Gastroesophageal sphincter (tissue), 4 donors: ENCODE measurements at regions not wholly inside any gene's neighbourhood (a gene's known extent, or its start where the extent isn't known, plus 50 kb on each side); places are given as distances from the start of the nearest gene placed in this dataset.

Source experiments
- ATAC-seq: fragments of 150-250 bp; one replicate; pipeline ENCODE4 v1.9.1; 2016; ENCODE audit warnings: mild to moderate bottlenecking, moderate library complexity
- H3K27ac ChIP-seq, 4 donors: fragments of 200-600 bp; sonication (generic) in 3 of 4; 1 replicate in 3 of 4; 2 replicates in 1 of 4; pipeline ENCODE4 v1.5.1; 2016 to 2019
- H3K27me3 ChIP-seq: fragments of 200-600 bp; sonication (generic); one replicate; pipeline ENCODE4 v1.5.1; 2019
- H3K36me3 ChIP-seq, 2 donors: fragments of 200-600 bp; sonication (generic); one replicate each; pipeline ENCODE4 v1.5.1; 2019; ENCODE audit warnings: control low read depth in 1 of 2
- H3K4me1 ChIP-seq, 3 donors: fragments of 200-600 bp; sonication (generic); 1 replicate in 2 of 3; 2 replicates in 1 of 3; pipeline ENCODE4 v1.5.1; 2016 to 2019; ENCODE audit warnings: control low read depth in 2 of 3
- H3K4me3 ChIP-seq, 2 donors: fragments of 200-600 bp; sonication (generic); one replicate each; pipeline ENCODE4 v1.5.1; 2019; ENCODE audit warnings: mild to moderate bottlenecking in 1 of 2, moderate library complexity in 1 of 2
- H3K9me3 ChIP-seq, 3 donors: fragments of 200-600 bp; sonication (generic); one replicate each; pipeline ENCODE4 v1.5.1; 2017 to 2019; ENCODE audit warnings: control low read depth in 2 of 3
- CTCF ChIP-seq, 4 experiments: fragments of 200-600 bp in 2 of 4; fragments of 450-650 bp in 2 of 4; sonication (generic) in 1 of 4; IDR thresholded peaks; one replicate each; pipeline ENCODE4 v1.5.1; 2017 to 2019; ENCODE audit warnings: antibody characterized with exemption in 4 of 4, mild to moderate bottlenecking in 2 of 4, moderate library complexity in 2 of 4
- EP300 ChIP-seq: sonication (generic); formaldehyde crosslinking; IDR thresholded peaks from one replicate; pipeline ENCODE4 v1.6.1; 2017; ENCODE audit warnings: antibody characterized with exemption, mild to moderate bottlenecking
- POLR2A ChIP-seq, 2 donors: fragments of 450-650 bp; IDR thresholded peaks; one replicate each; pipeline ENCODE4 v1.6.1; 2017; ENCODE audit warnings: antibody characterized with exemption in 2 of 2, mild to moderate bottlenecking in 2 of 2, moderate library complexity in 1 of 2
- POLR2AphosphoS5 ChIP-seq: sonication (generic); formaldehyde crosslinking; IDR thresholded peaks from one replicate; pipeline ENCODE4 v1.6.1; 2017; ENCODE audit warnings: antibody characterized with exemption
- WGBS, 2 donors: methylation state at CpG; one replicate each; pipeline ENCODE4 v1.1.5; 2018; ENCODE audit warnings: low coverage in 1 of 2; 5-methylcytosine and 5-hydroxymethylcytosine counted together

- Histone ChIP-seq H3K9me3 (peaks cover 0 to 10% (median 0%) of the 10 kb centered on the region in 3 donors), H3K4me3 (no peak overlapping the region), H3K27me3 (no peaks in the 10 kb centered on the region), H3K36me3 (no peaks in the 10 kb centered on the region), H3K4me1 (no peaks in the 10 kb centered on the region), H3K27ac (no peak overlapping the region)
- TF ChIP-seq POLR2AphosphoS5 = no peak
- WGBS, 2 donors = 52 to 68% methylated on average over 2 of the region's 2 CpGs
- ATAC-seq = no peak
These were observed 515.3 kb downstream of the RMST start for GRCh38 chr12:97977870-97978405.

- no peak for ATAC-seq
- Histone ChIP-seq H3K27ac (no peak overlapping the region), H3K36me3 (no peaks in the 10 kb centered on the region), H3K4me3 (no peak overlapping the region), H3K27me3 (no peaks in the 10 kb centered on the region), H3K4me1 (peaks cover 0 to 6% (median 0%) of the 10 kb centered on the region in 3 donors), H3K9me3 (peaks cover 0 to 3% (median 0%) of the 10 kb centered on the region in 3 donors)
- 87 to 93% methylated on average over 3 of the region's 3 CpGs for WGBS, 2 donors
- TF ChIP-seq POLR2AphosphoS5 (no peak), CTCF (IDR thresholded peaks at IDR 0.05) (no peak), EP300 (no peak), POLR2A (IDR thresholded peaks at IDR 0.05) (no peak)
These were observed 520.1 kb downstream of the RMST start for GRCh38 chr12:97982684-97983083.

GRCh38 chr12:97983796-97984195, 521.2 kb downstream of the RMST start:
- 79 to 88% methylated on average over 3 of the region's 3 CpGs for WGBS, 2 donors
- no peaks in the 10 kb centered on the region for H3K36me3 ChIP-seq
- H3K27me3 ChIP-seq = no peaks in the 10 kb centered on the region
- ATAC-seq = no peak
- H3K4me1 ChIP-seq = peaks cover 0 to 6% (median 0%) of the 10 kb centered on the region in 3 donors
- TF ChIP-seq POLR2AphosphoS5 (no peak), EP300 (no peak), POLR2A (IDR thresholded peaks at IDR 0.05) (no peak), CTCF (IDR thresholded peaks at IDR 0.05) (no peak)
- no peak overlapping the region for H3K27ac ChIP-seq
- H3K4me3 ChIP-seq = no peak overlapping the region
- peaks cover 0 to 3% (median 0%) of the 10 kb centered on the region in 3 donors for H3K9me3 ChIP-seq

- Histone ChIP-seq H3K4me3 (no peak overlapping the region), H3K27me3 (no peaks in the 10 kb centered on the region), H3K27ac (no peak overlapping the region), H3K36me3 (no peaks in the 10 kb centered on the region), H3K9me3 (peaks cover 0 to 3% (median 0%) of the 10 kb centered on the region in 3 donors), H3K4me1 (peaks cover 0 to 6% (median 0%) of the 10 kb centered on the region in 3 donors)
- ATAC-seq = no peak
- WGBS, 2 donors = 69 to 86% methylated on average over 2 of the region's 2 CpGs
- TF ChIP-seq POLR2AphosphoS5 (no peak), EP300 (no peak), CTCF (IDR thresholded peaks at IDR 0.05) (no peak), POLR2A (IDR thresholded peaks at IDR 0.05) (no peak)
These were observed 521.8 kb downstream of the RMST start for GRCh38 chr12:97984436-97984835.

GRCh38 chr12:97984974-97985580, 522.5 kb downstream of the RMST start:
- Histone ChIP-seq H3K36me3 (no peaks in the 10 kb centered on the region), H3K4me3 (no peak overlapping the region), H3K27me3 (no peaks in the 10 kb centered on the region), H3K9me3 (peaks cover 0 to 3% (median 0%) of the 10 kb centered on the region in 3 donors), H3K4me1 (peaks cover 0 to 6% (median 0%) of the 10 kb centered on the region in 3 donors), H3K27ac (no peak overlapping the region)
- no peak for TF ChIP-seq POLR2AphosphoS5
- no peak for TF ChIP-seq EP300
- TF ChIP-seq POLR2A (IDR thresholded peaks at IDR 0.05) = no peak
- TF ChIP-seq CTCF (IDR thresholded peaks at IDR 0.05) = no peak
- WGBS, 2 donors = 30 to 52% methylated on average over 2 to 3 of the region's 4 CpGs
- ATAC-seq = no peak
